Fibroblast of the aortic adventitia (primary cell): ENCODE measurements at regions not wholly inside any gene's neighbourhood (a gene's known extent, or its start where the extent isn't known, plus 50 kb on each side); places are given as distances from the start of the nearest gene placed in this dataset.

Experiments used
- DNase-seq: peaks from one replicate; pipeline ENCODE4 v3.0.0-alpha.2; 2010; ENCODE audit warnings: low read depth
- H3K4me3 ChIP-seq: 2 replicates; pipeline ENCODE4 v1.5.1; 2011; ENCODE audit warnings: low read depth, mild to moderate bottlenecking, control low read depth, low read length, moderate library complexity
- CTCF ChIP-seq: IDR thresholded peaks from 2 replicates; pipeline ENCODE4 v1.5.1; 2011; ENCODE audit warnings: mild to moderate bottlenecking, low read length, control low read depth, inconsistent platforms; ENCODE audit not compliant: insufficient read depth

GRCh38 chr16:35404273-35404672 lies 1944.9 kb downstream of the TP53TG3F start:
- DNase-seq = no peak
- TF ChIP-seq CTCF = no peak
- no peak overlapping the region for H3K4me3 ChIP-seq

GRCh38 chr16:35405526-35405925 lies 1946.1 kb downstream of the TP53TG3F start:
- no peak for TF ChIP-seq CTCF
- no peak for DNase-seq
- no peak overlapping the region for H3K4me3 ChIP-seq

GRCh38 chr16:35409503-35409902 lies 1950.1 kb downstream of the TP53TG3F start:
- no peak for DNase-seq
- no peak for TF ChIP-seq CTCF

GRCh38 chr16:35410438-35410837 lies 1951.0 kb downstream of the TP53TG3F start:
- no peak for DNase-seq
- no peak for TF ChIP-seq CTCF
- H3K4me3 ChIP-seq = no peak overlapping the region

More at GRCh38 chr16:35409503-35409902, 1950.1 kb downstream of the TP53TG3F start:
- no peak overlapping the region for H3K4me3 ChIP-seq

- no peak for TF ChIP-seq CTCF
- H3K4me3 ChIP-seq = no peak overlapping the region
- DNase-seq = no peak
Observed at GRCh38 chr16:35411156-35411555, 1951.7 kb downstream of the TP53TG3F start.

- H3K4me3 ChIP-seq = no peak overlapping the region
- no peak for TF ChIP-seq CTCF
Observed at GRCh38 chr16:35414139-35414538, 1954.7 kb downstream of the TP53TG3F start.

GRCh38 chr16:35414563-35414962 lies 1955.2 kb downstream of the TP53TG3F start:
- H3K4me3 ChIP-seq = no peak overlapping the region
- no peak for TF ChIP-seq CTCF
- DNase-seq = no peak

More at GRCh38 chr16:35414139-35414538, 1954.7 kb downstream of the TP53TG3F start:
- no peak for DNase-seq
